HG02870 (cell line): ENCODE measurements at regions not wholly inside any gene's neighbourhood (a gene's known extent, or its start where the extent isn't known, plus 50 kb on each side); places are given as distances from the start of the nearest gene placed in this dataset.

Source experiments
- ATAC-seq: cut with Tn5 transposase; IDR thresholded peaks from one replicate; pipeline ENCODE4 v1.9.1; 2021; ENCODE audit warnings: mild to moderate bottlenecking, moderate library complexity; ENCODE audit not compliant: unreplicated experiment

GRCh38 chr7:17016402-17017010 lies 134.7 kb upstream of the AGR3 start:
- ATAC-seq, result no peak

- no peak for ATAC-seq
Measured at GRCh38 chr7:17019106-17019505, 137.3 kb upstream of the AGR3 start.

GRCh38 chr7:17020250-17020649 lies 138.5 kb upstream of the AGR3 start:
- no peak for ATAC-seq

GRCh38 chr7:17021205-17021604 lies 139.4 kb upstream of the AGR3 start:
- ATAC-seq, result no peak

- ATAC-seq, result no peak
Measured at GRCh38 chr7:17022920-17023319, 141.1 kb upstream of the AGR3 start.

- ATAC-seq, result no peak
Measured at GRCh38 chr7:17026269-17026668, 144.5 kb upstream of the AGR3 start.

- ATAC-seq, result no peak
Measured at GRCh38 chr7:17027143-17027788, 145.5 kb upstream of the AGR3 start.

- no peak for ATAC-seq
Measured at GRCh38 chr7:17027789-17028152, 146.0 kb upstream of the AGR3 start.

- ATAC-seq, result no peak
Measured at GRCh38 chr7:17029150-17029549, 147.4 kb upstream of the AGR3 start.

- no peak for ATAC-seq
Measured at GRCh38 chr7:17030559-17030958, 148.8 kb upstream of the AGR3 start.

GRCh38 chr7:17031906-17032551 lies 150.2 kb upstream of the AGR3 start:
- ATAC-seq, result no peak

GRCh38 chr7:17033245-17033644 lies 151.5 kb upstream of the AGR3 start:
- ATAC-seq, result no peak

GRCh38 chr7:17036584-17036983 lies 154.8 kb upstream of the AGR3 start:
- no peak for ATAC-seq

- ATAC-seq, result no peak
Measured at GRCh38 chr7:17037356-17037755, 155.6 kb upstream of the AGR3 start.

GRCh38 chr7:17038160-17038782 lies 156.5 kb upstream of the AGR3 start:
- ATAC-seq, result no peak

- no peak for ATAC-seq
Measured at GRCh38 chr7:17038783-17039170, 157.0 kb upstream of the AGR3 start.

GRCh38 chr7:17039372-17039771 lies 157.6 kb upstream of the AGR3 start:
- no peak for ATAC-seq

GRCh38 chr7:17040716-17041115 lies 158.9 kb upstream of the AGR3 start:
- ATAC-seq, result no peak

GRCh38 chr7:17041324-17041723 lies 159.5 kb upstream of the AGR3 start:
- ATAC-seq, result no peak

- ATAC-seq, result no peak
Measured at GRCh38 chr7:17042211-17042610, 160.4 kb upstream of the AGR3 start.

- ATAC-seq, result no peak
Measured at GRCh38 chr7:17043012-17043877, 161.5 kb upstream of the AGR3 start.
